ENCODE measurements at regions not wholly inside any gene's neighbourhood (a gene's known extent, or its start where the extent isn't known, plus 50 kb on each side); places are given as distances from the start of the nearest gene placed in this dataset.
"Not testable (repeated sequence)": the region's sequence is repeated elsewhere in the genome, so short reads cannot be mapped to it uniquely, and the experiment has no call there.

- DNase-seq (no peak), ATAC-seq (no peak)
Measured at GRCh38 chr1:73475316-73475870, 722.6 kb downstream of the LRRIQ3 start.

DNA sequence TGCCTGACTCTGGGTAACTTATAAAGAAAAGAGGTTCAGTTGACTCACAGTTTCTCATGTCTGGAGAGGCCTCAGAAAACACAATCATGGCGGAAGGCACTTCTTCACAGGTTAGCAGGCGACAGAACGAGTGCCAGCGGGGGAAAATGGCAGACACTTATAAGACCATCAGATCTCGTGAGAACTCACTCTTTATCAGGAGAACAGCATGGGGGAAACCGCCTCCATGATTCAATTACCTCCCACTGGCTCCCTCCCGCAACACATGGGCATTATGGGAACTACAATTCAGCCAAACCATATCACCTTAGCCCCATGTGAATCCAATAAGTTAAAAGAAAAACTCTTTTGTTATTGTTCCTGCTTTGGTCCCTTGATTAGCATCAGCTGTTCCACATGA is 725.2 kb downstream of the LRRIQ3 start:
- ATAC-seq (no peak), DNase-seq (no peak)

- no peak for ATAC-seq
Measured at GRCh38 chr1:73467731-73468130, 730.2 kb downstream of the LRRIQ3 start.

GRCh38 chr1:73463873-73464272 is 734.1 kb downstream of the LRRIQ3 start:
- ATAC-seq (no peak), DNase-seq (no peak)

More at GRCh38 chr1:73467731-73468130, 730.2 kb downstream of the LRRIQ3 start:
- no peak for DNase-seq

DNA sequence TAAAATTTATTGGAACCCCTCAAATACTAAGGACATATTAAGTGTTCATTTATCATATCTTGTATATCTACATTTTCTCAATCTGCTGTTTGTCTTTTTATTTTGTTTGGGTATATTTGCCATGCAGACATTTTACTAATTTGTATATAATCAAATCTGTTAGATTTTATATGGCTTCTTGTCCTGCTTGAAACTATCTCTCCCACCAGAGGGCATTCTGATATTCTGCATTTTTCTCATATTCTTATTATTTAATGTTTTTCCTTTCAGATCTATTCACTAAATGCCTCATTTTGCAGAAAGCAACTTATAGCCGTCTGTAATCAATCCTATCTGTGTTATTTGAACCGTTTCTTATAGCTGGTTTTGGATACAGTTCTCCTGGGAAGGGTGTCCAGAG is 745.5 kb downstream of the LRRIQ3 start:
- DNase-seq (no peak), ATAC-seq (no peak)

DNA sequence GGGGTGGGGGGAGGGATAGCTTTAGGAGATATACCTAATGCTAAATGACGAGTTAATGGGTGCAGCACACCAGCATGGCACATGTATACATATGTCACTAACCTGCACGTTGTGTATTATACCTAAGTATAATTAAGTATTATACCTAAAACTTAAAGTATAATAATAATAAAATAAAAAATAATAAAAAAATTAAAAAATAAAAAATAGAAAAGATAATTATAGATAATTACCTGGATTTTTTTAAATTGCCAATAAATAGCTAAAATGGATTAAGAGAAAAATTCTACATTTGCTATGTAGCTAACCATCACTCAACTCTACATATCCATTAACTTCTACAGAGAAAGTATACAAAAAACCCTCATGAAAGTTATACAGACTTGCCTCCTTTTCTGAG is 747.3 kb downstream of the LRRIQ3 start:
- not testable (repeated sequence) for DNase-seq, ATAC-seq

DNA sequence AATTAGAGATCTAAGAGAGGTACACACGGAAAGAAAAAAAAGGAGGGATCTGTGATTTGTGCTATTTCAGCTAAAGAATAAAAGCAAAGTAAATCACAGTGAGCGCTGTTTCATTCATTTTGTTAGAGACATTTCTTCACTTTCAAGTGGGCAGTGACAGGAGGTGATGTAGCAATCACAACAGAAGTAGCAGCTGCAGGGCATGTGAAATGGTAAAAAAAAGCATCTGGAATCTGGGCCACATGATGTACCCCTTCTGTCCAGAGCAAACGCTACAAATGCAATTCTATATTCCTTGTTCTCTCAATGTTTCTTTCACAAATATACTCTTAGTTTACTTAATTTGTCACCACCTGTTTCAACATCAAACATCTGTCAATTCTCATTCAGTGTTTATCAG is 786.5 kb downstream of the LRRIQ3 start:
- no peak for DNase-seq
- ATAC-seq, result no peak

DNA sequence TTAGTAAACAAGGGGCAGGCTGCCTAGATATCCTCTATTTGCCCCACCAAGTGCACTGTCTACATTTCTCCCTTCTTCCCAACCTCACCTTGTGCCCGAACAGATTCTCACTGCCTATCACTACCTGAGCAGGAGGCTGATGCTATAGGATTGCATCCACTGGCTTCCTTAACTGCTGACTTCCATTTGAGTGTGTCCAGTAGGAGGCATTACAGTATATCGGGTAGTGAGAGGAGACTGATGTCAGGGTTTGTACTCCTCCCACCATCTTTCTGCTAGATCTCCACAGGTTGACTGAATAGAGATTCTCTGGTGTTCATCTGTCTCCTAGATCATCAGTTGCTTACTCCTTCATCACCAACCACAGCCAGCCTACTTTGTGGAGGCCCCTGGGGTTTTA is 796.3 kb downstream of the LRRIQ3 start:
- no peak for DNase-seq
- ATAC-seq, result no peak

GRCh38 chr1:73382966-73383365 is 815.0 kb downstream of the LRRIQ3 start:
- DNase-seq (no peak), ATAC-seq (no peak)

DNA sequence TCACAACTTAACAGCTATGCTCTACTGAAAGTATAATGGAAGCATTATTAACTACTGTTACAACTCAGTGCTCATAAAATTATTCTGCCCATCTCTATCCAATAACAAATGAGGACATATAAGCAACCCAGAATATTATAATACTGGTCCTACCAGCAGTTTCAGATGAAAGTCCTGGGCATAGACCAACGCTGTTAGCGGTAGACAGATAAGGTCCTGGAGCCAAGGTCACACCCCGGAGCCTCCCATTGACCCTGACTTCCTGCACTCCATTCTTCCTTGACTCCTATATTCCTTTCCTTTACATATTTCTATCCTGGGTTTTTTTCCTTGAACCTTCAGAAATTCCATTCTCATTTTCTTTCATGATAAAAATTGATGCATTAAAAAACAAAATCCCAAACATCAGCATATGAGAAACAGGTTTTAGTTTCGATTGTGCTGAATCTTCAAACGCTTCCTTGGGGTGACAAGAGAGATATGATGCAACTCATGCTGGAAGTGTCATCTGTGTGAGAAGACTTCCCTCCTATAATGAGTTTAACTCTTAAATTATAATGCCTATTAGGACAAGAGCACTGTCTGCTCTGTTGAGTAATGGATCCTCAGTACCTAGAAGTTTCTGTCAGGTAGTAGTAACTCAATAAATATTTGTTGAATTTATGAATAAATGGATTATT is 831.1 kb downstream of the LRRIQ3 start:
- no peak for ATAC-seq
- DNase-seq, result no peak

- DNase-seq, result no peak
- no peak for ATAC-seq
Measured at GRCh38 chr1:73359001-73359400, 839.0 kb downstream of the LRRIQ3 start.

DNA sequence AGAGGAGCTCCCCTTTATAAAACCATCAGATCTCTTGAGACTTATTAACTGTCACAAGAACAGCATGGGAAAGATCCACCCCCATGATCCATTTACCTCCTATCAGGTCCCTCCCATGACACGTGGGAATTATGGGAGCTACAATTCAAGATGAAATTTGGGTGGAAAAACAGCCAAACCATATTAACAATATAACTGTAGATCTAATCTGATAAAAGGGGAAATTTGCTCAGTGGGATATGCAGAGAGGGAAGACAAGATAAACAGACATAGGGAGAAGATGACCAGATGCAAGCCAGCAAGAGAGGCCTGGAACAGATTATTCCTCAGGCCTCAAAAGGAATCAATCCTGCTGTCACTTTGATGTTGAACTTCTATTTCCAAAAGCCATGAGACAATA is 841.5 kb downstream of the LRRIQ3 start:
- DNase-seq (no peak), ATAC-seq (no peak)

GRCh38 chr1:73343947-73344346 is 854.0 kb downstream of the LRRIQ3 start:
- ATAC-seq (no peak), DNase-seq (no peak)

DNA sequence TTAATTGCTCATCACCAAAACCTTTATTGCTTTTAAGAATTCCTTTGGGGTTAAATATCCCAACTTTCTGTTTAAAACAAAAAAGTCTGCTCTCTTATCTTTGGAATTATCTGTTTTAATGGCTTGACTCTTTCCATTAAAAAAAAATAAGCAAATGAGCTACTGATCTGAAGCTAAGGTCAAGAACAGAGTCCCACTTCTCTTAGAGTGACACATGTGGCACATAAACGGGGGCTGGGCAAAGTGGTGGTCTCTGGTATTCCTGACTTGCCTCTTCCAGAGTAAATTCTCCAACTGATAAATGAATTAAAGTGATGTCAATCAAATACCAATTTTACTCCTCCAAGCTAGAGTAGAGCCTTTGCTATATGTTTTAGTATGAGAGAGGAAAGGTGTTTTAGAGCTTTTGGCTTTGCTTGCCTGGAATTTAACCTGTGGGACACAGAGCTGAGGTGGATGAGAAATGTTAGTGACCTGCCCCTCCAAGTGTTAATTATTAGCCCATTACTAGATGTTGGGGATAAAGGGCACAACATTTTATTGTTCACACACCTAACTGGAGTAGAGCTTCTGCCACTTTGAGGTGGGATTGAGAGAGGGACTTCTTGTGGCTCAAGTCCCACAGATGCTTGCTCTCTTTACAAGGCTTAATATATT is 864.0 kb downstream of the LRRIQ3 start:
- ATAC-seq, result no peak

DNA sequence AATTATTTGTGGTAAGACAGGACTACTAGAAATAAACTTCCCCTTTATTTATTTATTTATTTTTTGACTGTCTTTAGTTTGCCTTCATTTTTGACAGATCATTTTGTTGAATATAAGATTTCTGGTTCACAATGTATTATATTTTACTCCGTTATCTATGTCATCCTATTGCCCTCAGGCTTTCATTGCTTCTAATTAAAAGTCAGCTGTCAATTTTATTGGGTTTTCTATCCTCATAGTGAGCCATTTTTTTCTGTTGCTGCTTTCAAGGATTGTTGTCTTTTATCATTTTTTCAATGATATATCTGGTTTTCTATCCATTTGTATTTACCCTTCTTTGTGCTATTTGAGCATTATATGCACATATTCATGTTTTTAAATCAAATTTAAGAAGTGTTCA is 866.2 kb downstream of the LRRIQ3 start:
- no peak for ATAC-seq
- DNase-seq, result no peak

More for the DNA sequence above, 864.0 kb downstream of the LRRIQ3 start:
- no peak for DNase-seq

DNA sequence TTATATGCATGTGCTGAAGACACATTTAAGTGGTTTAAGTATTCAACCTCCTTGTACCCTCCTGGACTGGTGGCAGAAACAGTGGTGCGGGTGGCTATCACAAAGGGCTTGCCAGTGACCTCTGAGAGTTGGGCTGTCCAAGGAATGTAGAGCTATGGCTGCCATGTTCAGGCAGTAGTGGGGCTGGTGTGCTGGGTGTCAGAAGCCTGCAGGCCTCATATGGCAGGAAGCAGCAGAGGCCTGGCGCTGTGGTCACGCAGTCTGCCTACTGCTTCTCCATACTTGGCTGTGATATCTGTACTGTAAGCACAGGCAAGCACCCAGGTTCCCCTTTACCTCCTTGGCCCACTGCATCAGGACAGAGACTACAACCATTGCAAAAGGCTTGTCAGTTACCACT is 870.0 kb downstream of the LRRIQ3 start:
- ATAC-seq, result no peak
- no peak for DNase-seq

GRCh38 chr1:73327180-73327793 is 870.7 kb downstream of the LRRIQ3 start:
- DNase-seq (no peak), ATAC-seq (peak; percentile 6)

DNA sequence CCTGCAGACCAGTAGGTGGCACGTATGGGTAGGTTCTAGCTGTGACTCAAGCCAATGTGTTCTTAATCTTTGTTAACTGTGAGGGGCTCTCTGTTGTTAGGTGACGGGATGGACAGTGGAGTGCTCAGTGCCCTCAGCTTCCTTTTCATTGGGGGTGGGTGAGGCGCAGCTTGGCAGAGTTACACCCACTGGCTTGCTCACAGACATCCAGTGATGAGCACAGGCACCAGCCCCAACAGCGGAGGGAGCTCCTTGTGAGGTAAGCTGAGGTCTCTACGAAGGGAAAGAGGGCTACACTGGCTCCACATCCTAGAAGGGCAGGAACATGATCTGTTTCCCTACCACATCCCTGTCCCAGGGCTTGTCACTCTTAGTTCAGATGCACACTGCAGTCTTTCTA is 871.3 kb downstream of the LRRIQ3 start:
- no peak for DNase-seq
- no peak for ATAC-seq

- DNase-seq (no peak), ATAC-seq (no peak)
Measured at GRCh38 chr1:73310797-73311381, 887.1 kb downstream of the LRRIQ3 start.

GRCh38 chr1:73306899-73307555 is 890.9 kb downstream of the LRRIQ3 start:
- ATAC-seq, result no peak
- DNase-seq, result no peak

- no peak for ATAC-seq
- no peak for DNase-seq
Measured at GRCh38 chr1:73273886-73274285, 924.1 kb downstream of the LRRIQ3 start.

DNA sequence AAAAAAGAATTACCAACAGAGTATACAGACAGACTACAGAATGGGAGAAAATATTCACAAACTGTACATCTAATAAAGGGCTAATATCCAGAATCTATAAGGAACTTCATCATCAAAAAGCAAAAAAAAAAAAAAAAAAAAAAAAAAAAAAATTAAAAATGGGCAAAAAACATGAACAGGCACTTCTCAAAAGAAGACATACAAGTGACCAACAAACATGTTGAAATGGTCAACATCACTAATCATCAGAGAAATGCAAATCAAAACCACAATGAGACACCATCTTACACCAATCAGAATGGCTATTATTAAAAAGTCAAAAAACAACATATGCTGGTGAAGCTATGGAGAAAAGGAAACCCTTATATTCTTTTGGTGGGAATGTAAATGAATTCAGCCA is 952.8 kb downstream of the LRRIQ3 start:
- not testable (repeated sequence) for DNase-seq

More for the DNA sequence above, 952.8 kb downstream of the LRRIQ3 start:
- not testable (repeated sequence) for ATAC-seq

Measured in stimulated activated naive CD8-positive, alpha-beta T cell treated with anti-CD3 and anti-CD28 coated beads, Interleukin-15, Interleukin-2, amounts not matched to agents 100 U/mL and 50 U/mL, for 24 hours (primary cell).